ENCODE measurements at regions not wholly inside any gene's neighbourhood (a gene's known extent, or its start where the extent isn't known, plus 50 kb on each side); places are given as distances from the start of the nearest gene placed in this dataset.

- no peak for DNase-seq
Observed at GRCh38 chr2:34909992-34910705, 1311.0 kb upstream of the FAM98A start.

GRCh38 chr2:34907812-34908211 lies 1308.7 kb upstream of the FAM98A start:
- no peak for DNase-seq

GRCh38 chr2:34901739-34902138 lies 1302.6 kb upstream of the FAM98A start:
- no peak for DNase-seq

- DNase-seq = no peak
Observed at GRCh38 chr2:34899079-34899478, 1300.0 kb upstream of the FAM98A start.

GRCh38 chr2:34892766-34893165 lies 1293.7 kb upstream of the FAM98A start:
- no peak for DNase-seq

- no peak for DNase-seq
Observed at GRCh38 chr2:34892256-34892655, 1293.2 kb upstream of the FAM98A start.

- no peak for DNase-seq
Observed at GRCh38 chr2:34875091-34875745, 1276.1 kb upstream of the FAM98A start.

- DNase-seq = no peak
Observed at GRCh38 chr2:34853646-34854045, 1254.5 kb upstream of the FAM98A start.

GRCh38 chr2:34851804-34852203 lies 1252.7 kb upstream of the FAM98A start:
- no peak for DNase-seq

- DNase-seq = no peak
Observed at GRCh38 chr2:34849827-34850226, 1250.7 kb upstream of the FAM98A start.

GRCh38 chr2:34848691-34849090 lies 1249.6 kb upstream of the FAM98A start:
- no peak for DNase-seq

GRCh38 chr2:34848132-34848531 lies 1249.0 kb upstream of the FAM98A start:
- DNase-seq = no peak

- DNase-seq = no peak
Observed at GRCh38 chr2:34844629-34845028, 1245.5 kb upstream of the FAM98A start.

- DNase-seq = no peak
Observed at GRCh38 chr2:34838408-34838807, 1239.3 kb upstream of the FAM98A start.

GRCh38 chr2:34836361-34836760 lies 1237.3 kb upstream of the FAM98A start:
- DNase-seq = no peak

- no peak for DNase-seq
Observed at GRCh38 chr2:34831096-34831495, 1232.0 kb upstream of the FAM98A start.

GRCh38 chr2:34828481-34828880 lies 1229.4 kb upstream of the FAM98A start:
- DNase-seq = no peak

GRCh38 chr2:34827398-34827797 lies 1228.3 kb upstream of the FAM98A start:
- DNase-seq = no peak

- DNase-seq = no peak
Observed at GRCh38 chr2:34825686-34826085, 1226.6 kb upstream of the FAM98A start.

GRCh38 chr2:34822616-34823015 lies 1223.5 kb upstream of the FAM98A start:
- no peak for DNase-seq

- no peak for DNase-seq
Observed at GRCh38 chr2:34815052-34815741, 1216.1 kb upstream of the FAM98A start.

- no peak for DNase-seq
Observed at GRCh38 chr2:34810456-34810855, 1211.4 kb upstream of the FAM98A start.

- DNase-seq = no peak
Observed at GRCh38 chr2:34808426-34808825, 1209.3 kb upstream of the FAM98A start.

GRCh38 chr2:34806891-34807290 lies 1207.8 kb upstream of the FAM98A start:
- DNase-seq = no peak
